ENCODE measurements at regions not wholly inside any gene's neighbourhood (a gene's known extent, or its start where the extent isn't known, plus 50 kb on each side); places are given as distances from the start of the nearest gene placed in this dataset.

DNA sequence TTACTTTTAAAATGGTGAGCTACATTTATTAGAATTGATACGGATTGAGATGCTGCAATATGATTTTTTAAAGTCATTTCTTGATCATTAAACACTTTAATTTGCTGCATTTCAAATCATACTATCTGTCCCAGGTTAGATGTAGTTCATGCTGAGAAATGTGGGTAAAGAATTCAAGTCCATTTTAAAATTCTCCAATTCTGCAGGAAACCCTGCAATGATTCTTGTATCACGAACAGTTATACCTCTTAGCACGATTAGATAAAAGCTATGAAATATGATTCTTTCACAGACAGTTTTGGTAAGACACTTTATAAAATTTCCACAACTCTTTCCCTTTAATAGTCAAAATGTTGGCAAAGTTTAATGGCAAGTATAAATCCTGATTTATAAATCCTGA, 693.4 kb downstream of the ADGRL2 start:
- DNase-seq (ENCODE audit: low read depth in 2 of 2) = no peak

DNA sequence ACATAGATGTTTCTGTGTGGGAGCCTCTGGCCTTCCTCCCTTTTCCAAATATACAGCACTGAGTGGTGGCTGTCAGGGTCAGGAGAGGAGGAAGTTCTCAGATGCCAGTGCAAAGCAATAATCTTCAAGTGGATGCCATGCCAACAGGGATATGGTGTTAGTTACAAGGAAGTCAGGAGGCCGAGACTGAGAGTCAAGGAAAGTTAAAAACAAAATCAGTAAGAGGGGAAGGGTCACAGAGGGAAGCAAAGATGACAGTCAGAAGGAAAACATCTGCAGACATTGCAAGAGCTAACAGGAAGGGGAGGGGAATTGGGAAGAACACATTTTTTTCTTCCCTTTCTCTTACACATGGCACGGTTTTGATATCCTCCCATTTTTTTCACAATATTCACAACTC, 691.4 kb downstream of the ADGRL2 start:
- no peak for DNase-seq (ENCODE audit: low read depth in 2 of 2)

DNA sequence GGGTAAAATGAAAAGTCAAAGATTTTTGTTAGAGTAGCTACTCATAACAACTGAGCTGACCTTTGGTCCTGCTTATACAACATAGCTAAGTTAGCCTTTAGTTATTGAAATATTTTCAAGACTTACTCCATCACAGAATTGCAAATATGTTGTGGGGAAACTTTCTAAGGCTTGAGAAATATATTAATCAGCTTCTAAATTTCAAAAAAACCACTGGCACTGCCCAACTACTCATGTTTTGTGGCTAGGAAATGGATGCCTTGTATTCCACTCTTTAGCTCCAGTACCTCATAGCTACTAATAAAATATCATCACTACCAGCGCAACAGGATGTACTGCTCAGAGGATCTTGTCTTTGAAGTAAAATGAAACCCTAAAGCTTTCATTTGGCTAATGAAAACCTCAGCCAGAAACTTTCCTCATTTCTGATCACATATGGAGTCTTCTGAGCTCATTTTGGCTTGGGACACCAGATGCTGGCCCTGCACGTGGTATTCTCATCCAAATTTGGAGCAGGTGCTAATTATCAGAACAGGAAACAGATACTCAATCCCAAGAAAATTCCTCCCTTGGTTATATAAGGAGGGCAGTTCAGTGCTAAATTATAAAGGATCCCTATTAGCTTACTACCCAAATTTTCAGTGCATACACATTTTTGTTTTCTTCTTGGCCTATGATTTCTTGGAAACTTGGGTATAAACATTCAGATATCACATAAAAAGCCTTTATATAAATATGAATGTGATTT, 690.7 kb downstream of the ADGRL2 start:
- DNase-seq (ENCODE audit: low read depth in 2 of 2) = peak; percentile 17 to 20

DNA sequence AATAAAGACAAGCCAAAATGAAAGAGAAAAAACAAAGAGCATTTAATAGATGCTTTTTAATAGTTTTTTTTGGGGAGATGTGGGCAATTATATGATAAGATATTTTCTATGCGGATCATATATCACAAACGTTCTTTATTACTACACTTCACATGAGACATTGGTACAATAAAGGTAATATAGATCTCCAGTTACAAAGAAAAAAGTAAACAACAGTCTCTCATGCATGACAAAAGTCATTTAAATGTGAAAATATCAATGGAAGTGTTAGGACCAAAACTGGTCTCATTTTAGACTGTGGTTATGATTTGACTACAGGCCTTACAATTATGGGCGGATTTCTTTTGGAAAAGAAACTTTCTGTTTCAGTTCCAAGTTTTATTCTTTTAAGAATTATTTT, 687.0 kb downstream of the ADGRL2 start:
- DNase-seq (ENCODE audit: low read depth in 2 of 2) = no peak

DNA sequence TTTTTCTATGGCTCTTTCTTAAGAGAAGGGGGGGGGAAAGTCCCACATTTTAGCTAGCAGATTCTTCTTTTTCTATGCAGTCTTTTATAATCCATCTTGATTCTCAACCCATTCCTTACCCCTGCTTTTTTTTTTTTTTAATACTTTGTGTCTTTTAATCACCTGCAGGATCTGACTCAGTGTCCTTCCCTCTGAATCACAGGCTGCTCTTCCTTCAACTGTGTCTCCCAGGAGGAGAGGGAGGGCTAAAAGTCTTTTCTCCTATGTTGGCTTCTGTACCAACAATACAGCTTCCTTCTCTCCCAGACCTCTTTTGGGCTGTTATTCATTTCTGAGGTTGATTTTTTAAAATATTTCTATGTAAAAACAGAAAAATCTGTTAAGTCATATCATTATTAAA, 686.2 kb downstream of the ADGRL2 start:
- DNase-seq (ENCODE audit: low read depth in 2 of 2) = no peak

DNA sequence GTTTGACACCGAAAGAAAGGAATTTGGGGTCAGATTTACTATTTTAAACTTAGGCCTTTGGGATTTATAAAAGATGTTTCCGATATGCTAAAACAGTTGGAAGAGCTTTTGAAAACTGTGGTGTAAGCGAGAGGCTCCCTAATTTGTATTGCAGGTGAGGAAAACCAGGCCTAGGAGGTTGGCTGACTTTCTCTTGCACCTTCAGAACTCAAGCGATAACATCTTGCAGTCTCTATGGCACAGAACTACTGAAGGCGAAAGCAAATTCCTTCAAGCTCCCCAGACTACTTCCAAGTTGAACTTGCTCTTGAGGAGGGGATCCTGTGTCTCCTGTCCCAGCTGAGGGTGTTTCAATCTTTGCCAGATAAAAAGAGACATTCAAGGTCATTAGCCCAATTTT, 685.7 kb downstream of the ADGRL2 start:
- no peak for DNase-seq (ENCODE audit: low read depth in 2 of 2)

DNA sequence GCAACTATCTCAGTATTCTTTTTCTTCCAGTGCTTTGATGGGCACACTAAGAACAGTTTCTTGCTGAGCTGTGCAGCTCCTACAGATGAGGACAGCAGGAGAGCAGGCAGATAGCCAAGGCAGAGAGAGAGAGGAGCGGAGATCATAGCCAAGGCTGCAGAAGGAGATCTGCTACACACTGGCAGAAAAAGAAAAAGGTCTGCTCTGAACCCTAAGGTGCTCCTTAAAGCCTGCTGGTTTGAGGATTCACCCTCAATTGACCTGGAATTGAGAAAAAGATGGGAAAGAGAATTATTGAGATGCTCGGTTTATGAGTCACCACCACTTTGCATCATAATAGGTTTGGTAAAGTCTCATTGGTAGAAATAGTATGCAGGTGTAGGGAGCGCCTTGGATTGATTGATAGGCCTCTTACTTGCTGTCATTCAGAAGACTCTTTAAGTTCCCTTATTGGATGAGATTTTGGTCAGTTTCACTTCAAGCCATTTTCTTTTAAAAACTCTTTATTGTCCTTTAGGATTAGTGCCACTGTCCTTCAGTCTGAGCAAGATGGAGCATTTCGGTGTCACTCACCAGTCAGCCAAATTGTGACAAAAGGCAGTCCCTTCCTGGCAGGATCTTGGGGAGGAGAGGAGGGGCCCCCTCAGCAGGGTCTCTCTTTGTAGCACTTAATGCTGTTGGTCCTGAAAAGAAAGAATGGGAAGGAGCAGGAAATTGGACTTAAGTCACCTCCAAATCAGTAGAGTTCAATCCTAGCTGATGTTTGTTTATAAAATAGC, 685.0 kb downstream of the ADGRL2 start:
- DNase-seq (ENCODE audit: low read depth in 2 of 2) = peak; percentile 10 to 12

DNA sequence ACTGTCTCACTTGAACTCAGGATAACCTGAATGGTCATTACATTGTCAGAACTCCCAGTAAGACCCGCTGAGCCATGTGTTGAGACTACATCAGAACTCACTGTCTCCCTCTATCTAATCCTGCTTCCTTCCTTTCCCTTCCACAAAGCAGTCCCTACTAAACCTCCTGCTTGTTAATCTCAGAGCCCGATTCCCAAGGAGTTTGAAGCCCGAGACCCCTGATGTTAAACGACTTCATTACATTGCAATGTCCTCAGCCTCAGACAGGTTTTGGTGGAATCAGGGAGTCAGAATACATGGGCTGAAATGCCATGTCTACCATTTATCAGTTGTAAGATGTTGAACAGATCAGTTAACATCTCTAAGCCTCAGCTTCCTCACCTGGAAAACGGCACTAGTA, 682.4 kb downstream of the ADGRL2 start:
- DNase-seq (ENCODE audit: low read depth in 2 of 2) = no peak

DNA sequence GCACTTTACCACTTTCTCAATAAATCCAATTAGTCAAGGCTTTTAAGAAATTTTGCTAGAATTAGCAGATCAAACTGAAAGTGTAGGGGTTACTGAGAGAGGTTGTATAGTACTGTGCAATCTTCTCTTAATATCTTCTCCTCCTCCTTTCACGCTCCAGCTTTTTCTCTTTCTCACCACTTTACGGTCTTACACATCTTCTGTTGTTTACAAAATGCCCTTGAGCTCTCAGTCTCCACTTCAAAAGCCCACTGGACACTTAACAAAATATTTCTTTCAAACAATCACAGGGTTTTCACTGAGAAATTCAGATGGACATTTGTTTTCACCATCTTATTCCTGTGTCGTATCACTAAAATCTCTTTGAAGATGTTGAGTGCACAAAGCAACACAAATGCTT, 678.2 kb downstream of the ADGRL2 start:
- DNase-seq (ENCODE audit: low read depth in 2 of 2) = no peak

DNA sequence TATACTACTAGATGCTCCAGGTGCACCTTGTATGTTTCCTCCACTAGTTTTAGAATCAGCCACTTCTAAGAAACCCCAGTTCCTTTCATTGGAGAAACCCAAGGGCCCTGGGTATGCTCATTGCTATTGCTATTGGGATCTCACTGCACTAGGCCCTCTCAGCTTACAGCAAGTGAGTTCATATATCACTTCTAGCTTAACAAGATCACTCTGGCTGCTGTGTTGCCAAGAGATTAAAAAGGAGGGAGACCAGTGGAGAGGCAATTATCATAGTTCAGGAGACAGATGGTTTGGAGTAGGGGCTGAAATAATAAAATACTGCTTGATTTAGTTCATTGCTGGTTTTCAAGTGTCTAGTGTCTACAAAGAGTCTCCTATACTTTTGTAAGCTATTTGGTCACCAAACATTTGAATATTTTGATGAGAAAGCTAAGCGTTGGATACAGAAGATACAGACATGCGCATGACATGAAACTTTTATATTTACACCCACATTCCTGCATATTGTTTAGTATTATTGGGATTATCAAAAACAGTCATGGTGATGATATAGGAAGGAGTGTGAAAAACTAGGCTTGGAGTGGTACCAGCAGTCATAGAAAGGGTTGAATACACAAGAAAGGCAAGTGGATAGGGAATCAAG, 671.9 kb downstream of the ADGRL2 start:
- no peak for DNase-seq (ENCODE audit: low read depth in 2 of 2)

DNA sequence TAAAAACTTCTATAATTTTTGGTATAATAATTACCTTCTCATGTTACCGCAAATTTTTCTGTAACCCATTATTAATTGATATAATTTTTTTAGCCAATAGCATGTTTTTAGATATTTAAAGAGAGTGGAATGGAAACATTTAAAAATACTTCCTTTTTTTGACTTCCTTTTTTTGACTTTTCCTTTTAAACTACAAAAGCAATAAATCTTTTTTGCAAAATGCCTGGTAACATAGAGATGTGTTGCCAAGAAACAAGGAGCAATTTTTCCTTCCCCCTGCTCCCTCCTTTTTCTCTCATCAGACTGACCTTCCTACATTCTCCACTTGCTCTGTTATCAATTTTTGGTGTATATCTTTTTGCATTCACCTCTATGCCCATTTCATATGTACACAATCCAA, 666.2 kb downstream of the ADGRL2 start:
- no peak for DNase-seq (ENCODE audit: low read depth in 2 of 2)

DNA sequence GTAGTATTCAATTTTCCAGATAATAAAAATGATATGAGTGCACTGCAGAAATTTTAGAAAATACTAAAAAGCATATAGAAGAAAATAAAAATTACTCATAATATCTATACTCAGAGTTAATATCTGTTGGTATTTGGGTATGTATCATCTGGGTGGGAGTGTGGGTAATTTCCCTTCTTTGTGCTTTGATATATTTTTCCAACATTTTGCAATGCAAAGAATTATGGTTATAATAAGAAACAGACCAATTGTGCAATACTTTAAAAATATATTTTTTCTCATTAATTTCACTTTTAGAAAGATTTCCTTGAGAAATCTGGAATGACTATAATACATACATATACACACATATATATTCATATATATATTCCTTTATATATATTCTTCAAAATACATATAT, 665.7 kb downstream of the ADGRL2 start:
- no peak for DNase-seq (ENCODE audit: low read depth in 2 of 2)

DNA sequence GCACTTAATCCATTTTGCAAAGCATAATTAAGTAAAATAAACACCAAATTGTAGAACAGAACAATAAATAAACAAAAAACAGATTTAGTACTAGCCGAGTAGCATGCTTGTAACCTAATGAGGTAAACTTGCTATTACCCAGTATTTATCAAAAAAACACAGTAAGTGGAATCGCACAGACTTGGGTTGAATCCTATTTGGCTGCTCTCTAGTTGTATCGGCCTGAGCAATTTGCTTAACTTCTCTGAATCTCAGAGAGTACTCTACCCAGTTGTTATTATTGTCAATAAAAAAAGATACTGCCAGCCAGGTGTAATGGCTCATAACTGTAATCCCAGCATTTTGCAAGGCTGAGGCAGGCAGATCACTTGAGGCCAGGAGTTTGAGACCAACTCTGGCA, 664.3 kb downstream of the ADGRL2 start:
- DNase-seq (ENCODE audit: low read depth in 2 of 2) = no peak

DNA sequence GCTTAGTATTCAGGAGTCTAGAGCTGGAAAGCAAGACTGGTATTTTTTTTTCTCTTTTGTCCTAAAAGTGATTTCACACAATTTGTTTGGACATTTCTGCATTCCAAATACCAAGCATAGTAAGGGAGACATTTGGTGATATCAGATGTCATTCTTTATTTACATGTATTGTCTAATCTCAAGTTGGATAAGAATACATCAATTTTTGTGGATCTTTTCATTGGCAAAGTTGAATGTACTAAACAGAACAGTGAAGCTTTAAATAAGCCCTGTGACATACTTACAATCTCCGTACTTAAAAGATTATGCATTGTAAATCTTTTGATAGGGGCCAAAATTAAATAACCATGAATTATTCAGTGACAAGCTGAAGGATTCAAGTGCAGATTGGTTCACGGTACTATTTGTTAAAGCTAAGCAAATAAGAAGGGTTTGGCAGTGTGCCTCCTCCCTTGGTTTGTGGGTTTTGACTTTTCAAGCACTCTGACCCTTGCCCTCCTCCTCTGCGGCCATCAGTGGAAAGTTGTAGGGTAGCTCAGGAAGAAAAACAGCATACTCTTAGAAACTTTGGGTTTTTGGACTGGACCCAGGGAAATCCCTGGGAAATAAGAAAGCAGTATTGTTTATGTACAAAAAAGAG, 663.7 kb downstream of the ADGRL2 start:
- DNase-seq (ENCODE audit: low read depth in 2 of 2) = no peak

DNA sequence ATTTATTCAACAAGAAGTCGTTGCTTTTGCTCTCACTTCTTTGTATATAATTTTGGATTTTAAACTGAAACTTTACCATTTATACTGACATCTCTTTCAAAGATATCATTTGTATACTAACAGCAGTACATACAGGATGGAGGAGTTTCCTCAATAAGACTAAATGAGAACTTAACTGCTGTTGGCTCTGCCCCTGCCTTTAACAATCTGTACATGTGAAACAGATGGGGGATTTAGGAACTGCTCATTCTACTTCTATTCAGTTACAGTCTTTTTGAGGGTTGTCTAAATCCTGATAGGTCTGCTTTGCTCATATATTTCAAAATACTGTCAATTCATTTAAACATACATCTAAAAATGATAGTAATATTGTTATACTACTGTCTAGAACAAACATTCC, 663.2 kb downstream of the ADGRL2 start:
- no peak for DNase-seq (ENCODE audit: low read depth in 2 of 2)

DNA sequence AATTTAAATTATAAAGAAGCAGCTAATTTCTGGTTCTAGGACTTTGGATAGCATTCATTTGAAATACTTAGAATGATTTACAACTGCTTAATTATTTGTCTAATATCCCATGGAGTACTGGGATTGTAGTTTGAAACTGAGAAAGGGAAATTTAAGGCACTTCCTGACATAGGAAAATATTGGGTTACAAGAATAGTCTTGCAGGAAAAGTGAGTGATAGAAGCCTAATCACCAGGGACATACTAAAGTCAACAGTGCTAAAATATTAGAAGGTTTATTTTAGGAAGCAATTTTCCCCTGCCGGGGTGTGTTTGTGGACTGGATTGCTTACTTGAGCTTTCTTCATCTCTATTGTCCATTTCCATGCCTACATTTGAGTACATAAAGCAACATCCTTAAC, 661.6 kb downstream of the ADGRL2 start:
- no peak for DNase-seq (ENCODE audit: low read depth in 2 of 2)

DNA sequence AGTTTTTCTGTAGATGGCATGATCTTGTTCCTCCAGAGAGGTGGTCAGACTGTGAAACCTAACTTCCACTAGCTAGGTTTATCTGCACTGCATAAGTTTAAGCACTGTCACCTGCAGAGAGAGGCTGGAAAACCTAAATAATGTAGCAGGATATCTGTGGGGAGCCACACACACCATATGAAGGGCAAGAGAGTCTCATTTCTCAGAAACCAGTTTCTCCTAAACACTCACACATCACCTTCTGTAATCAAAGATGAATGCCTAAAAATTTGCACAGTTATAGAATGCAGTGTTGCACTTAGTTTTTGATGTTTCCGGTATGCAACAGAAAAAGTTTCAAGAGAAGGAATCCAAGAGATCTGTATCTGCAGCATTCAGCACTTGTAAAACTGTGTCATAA, 654.6 kb downstream of the ADGRL2 start:
- DNase-seq (ENCODE audit: low read depth in 2 of 2) = no peak

DNA sequence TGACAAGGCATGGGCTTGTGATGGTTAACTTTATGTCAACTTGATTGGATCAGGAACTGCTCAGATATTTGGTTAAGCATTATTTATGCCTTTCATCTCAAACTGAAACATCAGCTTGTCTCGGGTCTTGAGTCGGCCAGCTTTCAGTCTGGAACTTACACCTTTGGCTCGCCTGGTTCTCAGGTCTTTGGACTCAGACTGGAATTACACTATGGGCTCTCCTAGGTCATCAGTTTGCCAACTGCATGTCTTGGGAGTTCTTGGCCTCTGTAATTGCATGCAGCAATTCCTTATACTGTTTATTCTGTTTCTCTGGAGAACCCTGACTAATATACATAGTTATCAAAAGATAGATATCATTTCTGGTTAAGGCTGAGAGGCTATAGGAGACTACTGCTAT, 653.7 kb downstream of the ADGRL2 start:
- no peak for DNase-seq (ENCODE audit: low read depth in 2 of 2)

DNA sequence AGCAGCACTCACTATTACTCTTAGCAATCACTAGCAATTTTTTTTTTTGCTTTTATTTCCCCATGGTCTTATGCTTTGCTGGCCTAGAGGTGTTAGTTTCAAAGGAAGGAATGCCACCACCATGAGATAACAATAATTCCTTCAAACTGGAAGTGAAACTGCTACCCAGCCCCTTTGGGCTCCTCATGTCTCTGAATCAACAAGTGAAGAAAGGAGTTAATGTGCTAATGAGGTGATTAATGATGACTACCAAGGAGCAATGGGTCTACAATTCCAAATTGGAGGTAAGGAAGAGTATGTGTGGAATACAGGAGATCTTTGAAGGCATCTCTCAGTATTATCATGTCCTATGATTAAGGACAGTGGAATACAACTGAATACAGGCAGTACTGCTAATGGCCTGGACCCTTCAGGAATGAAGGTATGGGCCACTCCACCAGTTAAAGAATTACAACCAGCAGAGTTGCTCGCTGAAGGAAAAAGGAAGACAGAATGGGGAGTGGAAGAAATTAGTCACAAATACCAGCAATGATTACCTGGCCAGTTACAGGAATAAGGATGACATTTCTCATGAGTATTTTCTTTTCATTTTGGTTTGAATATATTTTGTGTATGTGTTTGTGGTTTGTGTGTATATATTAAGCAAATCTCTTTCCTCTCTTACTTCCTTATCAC, 652.9 kb downstream of the ADGRL2 start:
- DNase-seq (ENCODE audit: low read depth in 2 of 2) = no peak

DNA sequence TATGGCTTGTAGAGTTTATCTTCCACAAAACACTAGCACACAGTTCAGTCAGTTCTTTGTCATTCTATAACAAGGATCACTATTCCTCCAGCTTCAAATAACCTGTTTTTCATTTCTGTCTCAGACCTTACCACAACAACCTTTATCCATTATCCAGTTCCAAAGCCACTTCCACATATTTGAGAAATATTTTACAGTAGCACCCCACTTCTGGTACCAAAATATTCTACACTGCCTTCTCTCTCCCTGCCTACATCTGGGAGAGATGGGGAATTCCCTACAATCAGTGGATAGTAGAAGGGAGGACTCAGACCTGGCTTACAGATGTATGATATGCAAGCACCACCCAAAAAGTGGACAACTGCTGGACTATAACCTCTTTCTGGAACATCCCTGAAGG, 651.4 kb downstream of the ADGRL2 start:
- no peak for DNase-seq (ENCODE audit: low read depth in 2 of 2)

DNA sequence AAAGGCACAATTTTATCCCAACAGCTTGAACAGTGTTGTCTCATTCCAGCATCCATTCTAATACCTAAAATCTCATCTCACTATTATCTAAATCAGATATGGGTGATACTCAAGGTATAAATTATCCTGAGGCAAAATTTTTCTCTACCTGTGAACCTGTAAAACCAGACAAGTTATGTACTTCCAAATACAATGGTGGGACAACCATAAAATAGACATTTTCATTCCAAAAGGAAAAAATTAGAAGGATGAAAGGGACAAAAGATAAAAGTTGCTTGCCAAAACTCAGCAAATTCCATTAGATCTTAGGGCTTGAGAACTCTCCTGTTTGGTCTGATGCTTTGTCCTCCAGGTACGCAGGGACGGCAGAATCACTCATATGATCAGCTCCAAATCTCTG, 650.5 kb downstream of the ADGRL2 start:
- no peak for DNase-seq (ENCODE audit: low read depth in 2 of 2)

DNA sequence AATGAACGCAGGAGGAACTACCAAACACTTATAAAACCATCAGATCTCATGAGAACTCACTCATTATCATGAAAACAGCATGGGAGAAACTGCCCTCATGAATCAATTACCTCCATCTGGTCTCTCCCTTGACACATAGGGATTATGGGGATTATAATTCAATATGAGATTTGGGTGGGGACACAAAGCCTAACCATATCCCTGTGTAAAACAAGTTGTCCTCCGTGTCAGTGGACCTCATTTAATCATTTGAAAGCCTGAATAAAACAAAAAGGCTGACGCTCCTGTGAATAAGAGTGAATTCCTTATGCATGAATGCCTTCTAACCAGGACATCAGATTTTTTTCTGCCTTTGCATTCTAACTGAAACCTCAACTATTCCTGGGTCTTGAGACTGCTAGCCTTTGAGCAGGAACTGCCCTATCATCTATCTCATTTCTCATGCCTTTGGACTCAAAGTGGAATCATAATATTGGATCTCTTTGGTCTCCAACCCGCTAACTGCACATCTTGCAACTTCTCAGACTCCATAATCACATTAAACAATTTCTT, 648.8 kb downstream of the ADGRL2 start:
- DNase-seq (ENCODE audit: low read depth in 2 of 2) = peak; percentile 4 to 8

Data from fibroblast of skin of left quadriceps (primary cell).